Uterus (tissue), 2 donors: ENCODE measurements at regions not wholly inside any gene's neighbourhood (a gene's known extent, or its start where the extent isn't known, plus 50 kb on each side); places are given as distances from the start of the nearest gene placed in this dataset.
"Not testable (repeated sequence)": the region's sequence is repeated elsewhere in the genome, so short reads cannot be mapped to it uniquely, and the experiment has no call there.

ENCODE experiments used
- CTCF ChIP-seq, 4 experiments: fragments of 200-600 bp in 2 of 4; fragments of 450-650 bp in 2 of 4; sonication (generic) in 2 of 4; IDR thresholded peaks; one replicate each; pipeline ENCODE4 v1.5.1; 2016 to 2019; ENCODE audit warnings: antibody characterized with exemption in 4 of 4, mild to moderate bottlenecking in 2 of 4, moderate library complexity in 1 of 4
- POLR2A ChIP-seq, 2 donors: fragments of 450-650 bp; IDR thresholded peaks; one replicate each; pipeline ENCODE4 v1.6.1; 2016; ENCODE audit warnings: antibody characterized with exemption in 2 of 2, mild to moderate bottlenecking in 1 of 2, moderate library complexity in 1 of 2

GRCh38 chr6:18038235-18038634 lies 50.8 kb upstream of the KIF13A start:
- not testable (repeated sequence) for TF ChIP-seq CTCF, POLR2A (IDR thresholded peaks at IDR 0.05)
